K562 (cell line): ENCODE measurements at regions not wholly inside any gene's neighbourhood (a gene's known extent, or its start where the extent isn't known, plus 50 kb on each side); places are given as distances from the start of the nearest gene placed in this dataset.

Experiments
- CTCF ChIP-seq, 3 experiments: IDR thresholded peaks in 2 of 3; conservative IDR thresholded peaks in 1 of 3; 2 replicates each; pipeline ENCODE4 v1.5.1; 2011 to 2012; ENCODE audit warnings: low read length in 3 of 3, mild to moderate bottlenecking in 3 of 3, control low read depth in 2 of 3, improper control_type of control experiment in 1 of 3, inconsistent platforms in 1 of 3, low read depth in 1 of 3, mixed read lengths in 1 of 3, moderate library complexity in 1 of 3; ENCODE audit not compliant: insufficient read depth in 2 of 3
- GATA2 ChIP-seq: sonication (generic); formaldehyde crosslinking; IDR thresholded peaks from 2 replicates; pipeline ENCODE4 v1.4.0; 2020; ENCODE audit warnings: mild to moderate bottlenecking, missing genetic modification reagents
- SMAD2 ChIP-seq: fragments of 150-350 bp; IDR thresholded peaks from 2 replicates; pipeline ENCODE4 v1.6.1; 2014; ENCODE audit warnings: low read depth, mild to moderate bottlenecking, low read length
- SP1 ChIP-seq: sonication (generic); formaldehyde crosslinking; IDR thresholded peaks from 2 replicates; pipeline ENCODE4 v1.8.1; 2022; ENCODE audit warnings: mild to moderate bottlenecking, missing genetic modification reagents
- SRSF1 ChIP-seq: fragments of 200-400 bp; formaldehyde crosslinking; IDR thresholded peaks from 2 replicates; pipeline ENCODE4 v1.6.1; 2017; ENCODE audit warnings: mild to moderate bottlenecking, low read depth, low read length, moderate library complexity
- TCF7L2 ChIP-seq: fragments of 150-350 bp; IDR thresholded peaks from 2 replicates; pipeline ENCODE4 v1.6.1; 2016; ENCODE audit warnings: low read depth, mild to moderate bottlenecking, low read length, moderate library complexity
- TEAD4 ChIP-seq, 2 experiments: sonication (generic) in 1 of 2; formaldehyde crosslinking in 1 of 2; IDR thresholded peaks; 2 replicates each; pipeline versions ENCODE4 v1.6.1 to v1.8.0; 2012 to 2022; ENCODE audit warnings: borderline replicate concordance in 1 of 2, inconsistent platforms in 1 of 2, low read length in 1 of 2, mild to moderate bottlenecking in 1 of 2, missing genetic modification reagents in 1 of 2
- ZNF511 ChIP-seq: sonication (generic); formaldehyde crosslinking; IDR thresholded peaks from 2 replicates; pipeline ENCODE4 v1.8.0; 2022; ENCODE audit warnings: mild to moderate bottlenecking, missing genetic modification reagents
- TF ChIP-seq, protein P1 (sequence below): sonication (generic); formaldehyde crosslinking; IDR thresholded peaks from 2 replicates; pipeline ENCODE4 v1.8.1; 2023; ENCODE audit warnings: mild to moderate bottlenecking, missing genetic modification reagents

DNA sequence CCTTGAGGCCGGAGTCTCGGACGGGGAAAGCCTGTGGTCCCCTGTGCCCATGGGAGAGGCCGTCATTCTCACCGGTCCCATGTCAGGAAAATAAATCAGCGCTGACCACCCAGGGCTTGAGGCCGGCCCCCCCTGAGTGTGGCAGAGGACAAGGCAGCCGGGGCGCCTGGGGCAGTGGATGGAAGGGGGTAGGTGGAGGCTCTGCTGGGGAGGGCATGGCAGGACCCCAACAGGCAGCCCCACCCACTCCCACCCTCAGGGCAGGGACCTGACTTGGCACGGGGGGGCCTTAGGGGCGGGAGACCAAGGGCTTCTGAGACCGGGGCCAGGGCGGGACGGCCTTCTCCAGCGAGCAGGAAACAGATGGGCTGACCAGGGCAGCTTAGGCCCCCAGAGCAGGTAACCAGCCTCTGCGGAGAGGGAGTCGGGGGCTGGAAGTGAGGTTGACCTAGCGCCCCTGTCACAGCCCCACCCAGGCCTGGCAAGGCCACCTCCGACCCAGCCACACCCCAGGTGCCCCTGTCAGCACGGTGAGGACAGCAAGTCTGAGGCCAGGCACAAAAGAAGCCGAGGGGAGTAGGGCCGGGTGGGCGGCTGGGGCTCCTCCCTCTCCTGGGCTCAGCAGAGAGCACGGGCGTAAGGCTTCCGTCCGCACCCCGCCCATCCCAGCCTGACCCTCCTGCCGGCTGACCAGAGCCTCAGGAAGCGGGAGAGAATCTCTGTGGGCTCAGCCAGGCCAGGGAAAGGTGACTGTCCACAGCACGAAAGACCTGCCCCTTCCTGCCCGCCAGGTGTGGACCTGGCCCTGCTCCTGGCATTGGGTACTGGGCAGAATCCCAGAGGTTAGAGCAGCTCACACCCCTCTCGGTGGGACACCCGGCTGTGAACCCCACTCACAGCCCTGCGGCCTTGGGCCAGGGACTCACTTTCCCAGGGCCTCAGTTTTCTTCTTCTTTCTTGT lies 87.4 kb downstream of the FOXL3 start:
- TF ChIP-seq CTCF (IDR thresholded peaks at IDR 0.05 in 2 of 3, conservative IDR thresholded peaks at IDR 0.05 in 1 of 3; ENCODE audit: insufficient read depth in 2 of 3, low read depth in 1 of 3, low read length in 3 of 3), result no peak
- TF ChIP-seq TCF7L2, result no peak
- no peak for TF ChIP-seq SRSF1
- TF ChIP-seq SMAD2, result no peak
- TF ChIP-seq ZNF511 (CRISPR knock-in tag), result no peak
- TF ChIP-seq GATA2, result no peak
- TF ChIP-seq SP1 (CRISPR knock-in tag), result no peak
- TF ChIP-seq, protein P1, sequence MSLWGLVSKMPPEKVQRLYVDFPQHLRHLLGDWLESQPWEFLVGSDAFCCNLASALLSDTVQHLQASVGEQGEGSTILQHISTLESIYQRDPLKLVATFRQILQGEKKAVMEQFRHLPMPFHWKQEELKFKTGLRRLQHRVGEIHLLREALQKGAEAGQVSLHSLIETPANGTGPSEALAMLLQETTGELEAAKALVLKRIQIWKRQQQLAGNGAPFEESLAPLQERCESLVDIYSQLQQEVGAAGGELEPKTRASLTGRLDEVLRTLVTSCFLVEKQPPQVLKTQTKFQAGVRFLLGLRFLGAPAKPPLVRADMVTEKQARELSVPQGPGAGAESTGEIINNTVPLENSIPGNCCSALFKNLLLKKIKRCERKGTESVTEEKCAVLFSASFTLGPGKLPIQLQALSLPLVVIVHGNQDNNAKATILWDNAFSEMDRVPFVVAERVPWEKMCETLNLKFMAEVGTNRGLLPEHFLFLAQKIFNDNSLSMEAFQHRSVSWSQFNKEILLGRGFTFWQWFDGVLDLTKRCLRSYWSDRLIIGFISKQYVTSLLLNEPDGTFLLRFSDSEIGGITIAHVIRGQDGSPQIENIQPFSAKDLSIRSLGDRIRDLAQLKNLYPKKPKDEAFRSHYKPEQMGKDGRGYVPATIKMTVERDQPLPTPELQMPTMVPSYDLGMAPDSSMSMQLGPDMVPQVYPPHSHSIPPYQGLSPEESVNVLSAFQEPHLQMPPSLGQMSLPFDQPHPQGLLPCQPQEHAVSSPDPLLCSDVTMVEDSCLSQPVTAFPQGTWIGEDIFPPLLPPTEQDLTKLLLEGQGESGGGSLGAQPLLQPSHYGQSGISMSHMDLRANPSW (CRISPR knock-in tag), result no peak
- TF ChIP-seq TEAD4 (IDR thresholded peaks at IDR 0.05; ENCODE audit: low read length), result no peak
- TF ChIP-seq TEAD4 (CRISPR knock-in tag; IDR thresholded peaks at IDR 0.05; ENCODE audit: borderline replicate concordance), result no peak
